Fibroblast of villous mesenchyme (primary cell): ENCODE measurements at regions not wholly inside any gene's neighbourhood (a gene's known extent, or its start where the extent isn't known, plus 50 kb on each side); places are given as distances from the start of the nearest gene placed in this dataset.
A peak's percentile ranks its signal among the peaks of the same experiment; 100 is the strongest.

Experiments used
- DNase-seq: peaks from one replicate; pipeline ENCODE4 v3.0.0-alpha.2; 2010; ENCODE audit warnings: low read depth
- H3K4me3 ChIP-seq: 2 replicates; pipeline ENCODE4 v1.5.1; 2011; ENCODE audit warnings: low read depth, mild to moderate bottlenecking, low read length
- CTCF ChIP-seq: IDR thresholded peaks from 2 replicates; pipeline ENCODE4 v1.5.1; 2012; ENCODE audit warnings: low read depth, mild to moderate bottlenecking, low read length; ENCODE audit not compliant: insufficient read depth

- H3K4me3 ChIP-seq, result no peak overlapping the region
- TF ChIP-seq CTCF, result no peak
- peak; percentile 6 for DNase-seq
Observed at GRCh38 chr9:38227656-38228055, 158.6 kb upstream of the SHB start.

DNA sequence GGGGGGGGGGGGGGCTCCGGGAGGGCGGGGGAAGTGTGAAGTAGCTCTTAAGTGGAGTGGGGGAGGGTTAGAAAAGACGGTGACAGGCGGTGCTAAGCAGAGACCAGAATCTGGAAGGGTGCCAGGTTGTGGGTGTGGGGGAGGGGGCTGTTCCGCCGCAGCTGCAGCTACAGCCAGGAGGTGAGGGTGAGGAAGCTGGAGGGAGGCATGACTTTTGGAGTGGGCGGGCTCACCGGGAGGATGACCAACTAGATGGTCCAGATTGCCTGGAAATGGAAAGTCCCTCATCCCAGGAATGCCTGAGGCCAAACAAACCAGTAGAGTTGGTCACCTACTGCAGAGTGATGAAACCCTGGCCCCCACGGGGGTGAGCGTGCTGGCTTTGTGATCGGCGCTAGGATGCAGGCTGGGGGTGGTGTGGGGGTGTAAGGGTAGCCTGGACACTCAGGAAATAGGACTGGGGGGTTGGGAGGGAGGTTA is 158.1 kb upstream of the SHB start:
- no peak for TF ChIP-seq CTCF
- DNase-seq, result peak; percentile 55
- H3K4me3 ChIP-seq, result peak overlapping the region; percentile 7

DNA sequence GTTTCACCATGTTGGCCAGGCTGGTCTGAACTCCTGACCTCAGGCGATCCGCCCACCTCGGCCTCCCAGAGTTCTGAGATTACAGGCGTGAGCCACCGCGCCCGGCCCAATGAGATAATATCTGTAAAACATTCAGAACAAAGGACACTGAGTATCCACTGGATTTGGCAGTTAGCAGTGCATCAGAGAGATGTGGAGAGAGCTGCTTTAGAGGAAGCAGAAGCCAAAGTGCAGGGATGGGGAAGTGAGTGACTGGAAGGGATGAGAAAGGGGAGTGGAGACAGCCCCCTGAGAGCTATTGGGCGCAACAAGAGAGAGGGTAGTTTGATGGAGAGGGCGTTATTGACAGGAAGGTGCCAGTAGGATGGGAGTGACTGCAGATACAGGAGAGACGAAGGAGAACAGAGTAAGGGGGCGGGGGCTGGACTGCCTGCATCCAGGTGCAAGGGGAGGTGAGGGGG is 157.5 kb upstream of the SHB start:
- no peak overlapping the region for H3K4me3 ChIP-seq
- peak; percentile 4 for DNase-seq
- TF ChIP-seq CTCF, result no peak

- no peak for DNase-seq
- H3K4me3 ChIP-seq, result no peak overlapping the region
- no peak for TF ChIP-seq CTCF
Observed at GRCh38 chr9:38224941-38225340, 155.9 kb upstream of the SHB start.

DNA sequence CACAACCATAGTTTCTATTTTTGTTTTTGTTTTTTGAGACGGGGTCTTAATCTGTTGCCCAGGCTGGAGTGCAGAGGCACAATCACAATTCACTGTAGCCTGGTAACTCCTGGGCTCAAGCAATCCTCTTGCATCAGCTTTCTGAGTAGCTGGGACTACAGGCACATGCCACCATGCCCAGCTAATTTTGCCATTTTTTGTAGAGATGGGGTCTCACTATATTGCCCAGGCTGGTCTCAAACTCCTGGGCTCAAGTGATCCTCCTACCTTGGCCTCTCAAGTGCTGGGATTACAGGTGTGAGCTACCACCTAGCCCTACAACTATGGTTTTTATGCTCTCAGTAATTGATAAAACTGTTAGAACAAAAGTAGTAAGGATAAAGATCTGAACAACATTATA is 147.5 kb upstream of the SHB start:
- TF ChIP-seq CTCF, result no peak
- DNase-seq, result no peak
- no peak overlapping the region for H3K4me3 ChIP-seq

GRCh38 chr9:38215465-38215864 is 146.4 kb upstream of the SHB start:
- H3K4me3 ChIP-seq, result no peak overlapping the region
- DNase-seq, result no peak
- TF ChIP-seq CTCF, result no peak

- no peak for DNase-seq
- no peak overlapping the region for H3K4me3 ChIP-seq
- no peak for TF ChIP-seq CTCF
Observed at GRCh38 chr9:38214432-38214831, 145.4 kb upstream of the SHB start.
